ENCODE measurements at regions not wholly inside any gene's neighbourhood (a gene's known extent, or its start where the extent isn't known, plus 50 kb on each side); places are given as distances from the start of the nearest gene placed in this dataset.
"Not testable (repeated sequence)": the region's sequence is repeated elsewhere in the genome, so short reads cannot be mapped to it uniquely, and the experiment has no call there.

DNA sequence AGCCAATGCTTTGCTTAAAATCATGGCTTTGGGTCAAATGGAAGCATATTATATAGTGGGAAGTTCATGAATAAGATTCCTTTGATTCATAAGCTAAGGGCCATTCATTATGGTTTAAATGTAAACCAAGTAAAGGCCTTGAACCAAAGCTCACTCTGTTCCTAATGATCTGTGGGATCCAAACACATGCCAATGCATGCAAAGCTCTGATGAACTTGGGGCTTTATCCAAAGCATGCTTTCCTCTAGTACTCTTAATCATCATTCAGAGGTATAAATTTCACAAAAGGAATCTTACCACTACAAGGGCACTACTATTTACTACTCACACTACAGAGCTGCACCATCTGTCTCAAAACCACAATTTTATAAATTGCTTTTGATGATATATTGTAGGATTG is 102.8 kb upstream of the RBMS1 start:
- Histone ChIP-seq H3K9me2 (ENCODE audit: low read depth, low read length) (no peaks in the 10 kb centered on the region), H3K9ac (ENCODE audit: low read length) (no peak overlapping the region), H3K79me2 (ENCODE audit: insufficient read depth, low read length) (no peaks in the 10 kb centered on the region), H3K27me3 (ENCODE audit: insufficient read depth, low read length) (no peaks in the 10 kb centered on the region), H2AFZ (ENCODE audit: low read length) (no peak overlapping the region), H3K9me3 (ENCODE audit: low read length) (no peaks in the 10 kb centered on the region), H3K4me1 (ENCODE audit: insufficient read depth, low read length, severe bottlenecking) (no peaks in the 10 kb centered on the region), H3K27ac (ENCODE audit: low read depth, low read length, poor library complexity, severe bottlenecking) (no peak overlapping the region), H3K4me3 (ENCODE audit: low read depth, low read length, poor library complexity, severe bottlenecking) (no peak overlapping the region), H3K36me3 (ENCODE audit: insufficient read depth, low read length) (no peaks in the 10 kb centered on the region), H4K20me1 (ENCODE audit: insufficient read depth, low read length) (no peaks in the 10 kb centered on the region), H3K4me2 (ENCODE audit: low read length) (no peak overlapping the region), H3F3A (ENCODE audit: insufficient read depth, low read length) (no peaks in the 10 kb centered on the region)
- no peak for TF ChIP-seq EZH2 (IDR thresholded peaks at IDR 0.05; ENCODE audit: borderline replicate concordance, low read length)
- TF ChIP-seq, protein P1, sequence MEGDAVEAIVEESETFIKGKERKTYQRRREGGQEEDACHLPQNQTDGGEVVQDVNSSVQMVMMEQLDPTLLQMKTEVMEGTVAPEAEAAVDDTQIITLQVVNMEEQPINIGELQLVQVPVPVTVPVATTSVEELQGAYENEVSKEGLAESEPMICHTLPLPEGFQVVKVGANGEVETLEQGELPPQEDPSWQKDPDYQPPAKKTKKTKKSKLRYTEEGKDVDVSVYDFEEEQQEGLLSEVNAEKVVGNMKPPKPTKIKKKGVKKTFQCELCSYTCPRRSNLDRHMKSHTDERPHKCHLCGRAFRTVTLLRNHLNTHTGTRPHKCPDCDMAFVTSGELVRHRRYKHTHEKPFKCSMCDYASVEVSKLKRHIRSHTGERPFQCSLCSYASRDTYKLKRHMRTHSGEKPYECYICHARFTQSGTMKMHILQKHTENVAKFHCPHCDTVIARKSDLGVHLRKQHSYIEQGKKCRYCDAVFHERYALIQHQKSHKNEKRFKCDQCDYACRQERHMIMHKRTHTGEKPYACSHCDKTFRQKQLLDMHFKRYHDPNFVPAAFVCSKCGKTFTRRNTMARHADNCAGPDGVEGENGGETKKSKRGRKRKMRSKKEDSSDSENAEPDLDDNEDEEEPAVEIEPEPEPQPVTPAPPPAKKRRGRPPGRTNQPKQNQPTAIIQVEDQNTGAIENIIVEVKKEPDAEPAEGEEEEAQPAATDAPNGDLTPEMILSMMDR (IDR thresholded peaks at IDR 0.05; ENCODE audit: low read length), result no peak

- H3K9me2 ChIP-seq (ENCODE audit: low read depth, low read length); H3K9me3 ChIP-seq (ENCODE audit: low read length); H3K27me3 ChIP-seq (ENCODE audit: insufficient read depth, low read length); H3K4me3 ChIP-seq (ENCODE audit: low read depth, low read length, poor library complexity, severe bottlenecking); H3K4me1 ChIP-seq (ENCODE audit: insufficient read depth, low read length, severe bottlenecking); H3K36me3 ChIP-seq (ENCODE audit: insufficient read depth, low read length); H2AFZ ChIP-seq (ENCODE audit: low read length); H3K9ac ChIP-seq (ENCODE audit: low read length); H4K20me1 ChIP-seq (ENCODE audit: insufficient read depth, low read length); H3K79me2 ChIP-seq (ENCODE audit: insufficient read depth, low read length); H3F3A ChIP-seq (ENCODE audit: insufficient read depth, low read length); H3K27ac ChIP-seq (ENCODE audit: low read depth, low read length, poor library complexity, severe bottlenecking); H3K4me2 ChIP-seq (ENCODE audit: low read length): not testable (repeated sequence)
Observed at GRCh38 chr2:160600437-160600836, 106.8 kb upstream of the RBMS1 start.

DNA sequence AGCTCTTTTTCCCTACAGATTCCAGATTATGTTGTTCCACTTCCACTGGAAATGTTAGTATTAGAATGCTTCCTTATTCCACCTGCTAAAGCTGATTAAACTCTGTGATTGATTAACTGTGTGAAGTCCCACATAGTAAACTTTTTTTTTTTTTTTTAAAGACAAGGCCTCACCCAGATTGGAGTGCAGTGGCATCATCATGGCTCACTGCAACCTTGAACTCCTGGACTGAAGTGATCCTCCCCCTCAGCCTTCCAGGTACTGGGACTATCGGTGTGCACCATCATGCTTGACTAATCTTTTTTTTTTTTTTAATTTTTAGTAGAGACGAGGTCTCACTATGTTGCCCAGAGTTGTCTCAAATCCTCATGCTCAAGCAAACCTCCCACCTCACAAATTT is 108.5 kb upstream of the RBMS1 start:
- H3K27ac ChIP-seq (ENCODE audit: low read depth, low read length, poor library complexity, severe bottlenecking), result no peak overlapping the region
- H3K9me2 ChIP-seq (ENCODE audit: low read depth, low read length), result no peaks in the 10 kb centered on the region
- H4K20me1 ChIP-seq (ENCODE audit: insufficient read depth, low read length), result no peaks in the 10 kb centered on the region
- H3K79me2 ChIP-seq (ENCODE audit: insufficient read depth, low read length), result no peaks in the 10 kb centered on the region
- H3K27me3 ChIP-seq (ENCODE audit: insufficient read depth, low read length), result no peaks in the 10 kb centered on the region
- H3K4me1 ChIP-seq (ENCODE audit: insufficient read depth, low read length, severe bottlenecking), result no peaks in the 10 kb centered on the region
- no peak overlapping the region for H3K4me2 ChIP-seq (ENCODE audit: low read length)
- no peaks in the 10 kb centered on the region for H3K9me3 ChIP-seq (ENCODE audit: low read length)
- H3F3A ChIP-seq (ENCODE audit: insufficient read depth, low read length), result no peaks in the 10 kb centered on the region
- no peak overlapping the region for H3K4me3 ChIP-seq (ENCODE audit: low read depth, low read length, poor library complexity, severe bottlenecking)
- no peaks in the 10 kb centered on the region for H3K36me3 ChIP-seq (ENCODE audit: insufficient read depth, low read length)
- no peak overlapping the region for H2AFZ ChIP-seq (ENCODE audit: low read length)
- TF ChIP-seq, protein P1 (IDR thresholded peaks at IDR 0.05; ENCODE audit: low read length), result no peak
- TF ChIP-seq EZH2 (IDR thresholded peaks at IDR 0.05; ENCODE audit: borderline replicate concordance, low read length), result no peak
- H3K9ac ChIP-seq (ENCODE audit: low read length), result no peak overlapping the region

GRCh38 chr2:160603771-160604510 is 110.3 kb upstream of the RBMS1 start:
- Histone ChIP-seq H2AFZ (ENCODE audit: low read length) (no peak overlapping the region), H3K4me1 (ENCODE audit: insufficient read depth, low read length, severe bottlenecking) (no peaks in the 10 kb centered on the region), H3F3A (ENCODE audit: insufficient read depth, low read length) (no peaks in the 10 kb centered on the region), H3K9me2 (ENCODE audit: low read depth, low read length) (no peaks in the 10 kb centered on the region), H3K79me2 (ENCODE audit: insufficient read depth, low read length) (no peaks in the 10 kb centered on the region), H3K4me2 (ENCODE audit: low read length) (no peak overlapping the region), H4K20me1 (ENCODE audit: insufficient read depth, low read length) (no peaks in the 10 kb centered on the region), H3K36me3 (ENCODE audit: insufficient read depth, low read length) (no peaks in the 10 kb centered on the region), H3K27ac (ENCODE audit: low read depth, low read length, poor library complexity, severe bottlenecking) (no peak overlapping the region), H3K9ac (ENCODE audit: low read length) (no peak overlapping the region), H3K4me3 (ENCODE audit: low read depth, low read length, poor library complexity, severe bottlenecking) (no peak overlapping the region), H3K27me3 (ENCODE audit: insufficient read depth, low read length) (no peaks in the 10 kb centered on the region), H3K9me3 (ENCODE audit: low read length) (no peaks in the 10 kb centered on the region)
- TF ChIP-seq EZH2 (IDR thresholded peaks at IDR 0.05; ENCODE audit: borderline replicate concordance, low read length), result no peak
- TF ChIP-seq, protein P1 (IDR thresholded peaks at IDR 0.05; ENCODE audit: low read length), result no peak
